Activated T-cell treated with anti-CD3 and anti-CD28 coated beads, Interleukin-2, amount 50 U/mL, for 4 hours (primary cell): ENCODE measurements at regions not wholly inside any gene's neighbourhood (a gene's known extent, or its start where the extent isn't known, plus 50 kb on each side); places are given as distances from the start of the nearest gene placed in this dataset.

Experiments used
- ATAC-seq, 2 donors: fragments of 200-7000 bp; cut with Tn5 transposase; one replicate each; pipeline ENCODE4 v1.10.0; 2021
- DNase-seq: peaks from one replicate; pipeline ENCODE4 v3.0.0-alpha.2; 2020
- H3K27me3 Mint-ChIP-seq: one replicate; pipeline ENCODE4 v1.8.0; 2021; ENCODE audit warnings: low read depth, mixed read lengths
- H3K36me3 Mint-ChIP-seq: one replicate; pipeline ENCODE4 v1.8.0; 2022; ENCODE audit warnings: mixed read lengths; ENCODE audit not compliant: insufficient read depth
- H3K4me1 Mint-ChIP-seq: one replicate; pipeline ENCODE4 v1.8.0; 2021; ENCODE audit warnings: low read depth, mixed read lengths
- H3K4me3 Mint-ChIP-seq: one replicate; pipeline ENCODE4 v1.8.0; 2021; ENCODE audit warnings: mild to moderate bottlenecking, moderate library complexity, mixed read lengths
- H3K9me3 Mint-ChIP-seq: one replicate; pipeline ENCODE4 v1.8.0; 2021; ENCODE audit warnings: mixed read lengths

- Mint-ChIP-seq H3K27me3 (peaks cover 14% of the 10 kb centered on the region), H3K9me3 (no peaks in the 10 kb centered on the region), H3K36me3 (no peaks in the 10 kb centered on the region), H3K4me1 (no peaks in the 10 kb centered on the region), H3K4me3 (no peak overlapping the region)
- ATAC-seq (no peak), DNase-seq (no peak)
Measured at GRCh38 chr14:101504096-101504948, 57.0 kb upstream of the DIO3 start.

GRCh38 chr14:101505236-101505970 lies 55.9 kb upstream of the DIO3 start:
- ATAC-seq (no peak), DNase-seq (no peak)
- Mint-ChIP-seq H3K36me3 (no peaks in the 10 kb centered on the region), H3K4me1 (no peaks in the 10 kb centered on the region), H3K9me3 (no peaks in the 10 kb centered on the region), H3K27me3 (peaks cover 6% of the 10 kb centered on the region), H3K4me3 (no peak overlapping the region)

GRCh38 chr14:101506211-101506925 lies 54.9 kb upstream of the DIO3 start:
- Mint-ChIP-seq H3K4me3 (no peak overlapping the region), H3K4me1 (no peaks in the 10 kb centered on the region), H3K36me3 (no peaks in the 10 kb centered on the region), H3K9me3 (no peaks in the 10 kb centered on the region), H3K27me3 (peaks cover 2% of the 10 kb centered on the region)
- DNase-seq = no peak
- no peak for ATAC-seq

- no peaks in the 10 kb centered on the region for H3K4me1 Mint-ChIP-seq
- DNase-seq (no peak), ATAC-seq (no peak)
- no peaks in the 10 kb centered on the region for H3K36me3 Mint-ChIP-seq
- H3K9me3 Mint-ChIP-seq = no peaks in the 10 kb centered on the region
- no peak overlapping the region for H3K4me3 Mint-ChIP-seq
- H3K27me3 Mint-ChIP-seq = no peaks in the 10 kb centered on the region
Measured at GRCh38 chr14:101506926-101507835, 54.1 kb upstream of the DIO3 start.

GRCh38 chr14:101507836-101508150 lies 53.5 kb upstream of the DIO3 start:
- no peaks in the 10 kb centered on the region for H3K9me3 Mint-ChIP-seq
- H3K4me3 Mint-ChIP-seq = no peak overlapping the region
- DNase-seq = no peak
- H3K4me1 Mint-ChIP-seq = no peaks in the 10 kb centered on the region
- H3K36me3 Mint-ChIP-seq = no peaks in the 10 kb centered on the region
- ATAC-seq = no peak
- no peaks in the 10 kb centered on the region for H3K27me3 Mint-ChIP-seq

- no peak overlapping the region for H3K4me3 Mint-ChIP-seq
Measured at GRCh38 chr14:101508196-101508947, 52.9 kb upstream of the DIO3 start.

GRCh38 chr14:101508948-101509729 lies 52.2 kb upstream of the DIO3 start:
- ATAC-seq = no peak
- DNase-seq = no peak
- H3K36me3 Mint-ChIP-seq = no peaks in the 10 kb centered on the region
- no peaks in the 10 kb centered on the region for H3K9me3 Mint-ChIP-seq
- no peak overlapping the region for H3K4me3 Mint-ChIP-seq
- H3K4me1 Mint-ChIP-seq = no peaks in the 10 kb centered on the region
- H3K27me3 Mint-ChIP-seq = no peaks in the 10 kb centered on the region

More at GRCh38 chr14:101508196-101508947, 52.9 kb upstream of the DIO3 start:
- Mint-ChIP-seq H3K4me1 (no peaks in the 10 kb centered on the region), H3K36me3 (no peaks in the 10 kb centered on the region), H3K27me3 (no peaks in the 10 kb centered on the region), H3K9me3 (no peaks in the 10 kb centered on the region)
- DNase-seq = no peak
- ATAC-seq = no peak

GRCh38 chr14:101509730-101510371 lies 51.4 kb upstream of the DIO3 start:
- H3K4me1 Mint-ChIP-seq = no peaks in the 10 kb centered on the region
- DNase-seq = no peak
- H3K36me3 Mint-ChIP-seq = no peaks in the 10 kb centered on the region
- no peak overlapping the region for H3K4me3 Mint-ChIP-seq
- H3K27me3 Mint-ChIP-seq = no peaks in the 10 kb centered on the region
- no peak for ATAC-seq
- no peaks in the 10 kb centered on the region for H3K9me3 Mint-ChIP-seq

- ATAC-seq = no peak
- no peak for DNase-seq
- Mint-ChIP-seq H3K36me3 (no peaks in the 10 kb centered on the region), H3K27me3 (no peaks in the 10 kb centered on the region), H3K4me3 (no peak overlapping the region), H3K9me3 (peaks cover 9% of the 10 kb centered on the region), H3K4me1 (no peaks in the 10 kb centered on the region)
Measured at GRCh38 chr14:101511199-101511598, 50.1 kb upstream of the DIO3 start.
